ENCODE measurements at regions not wholly inside any gene's neighbourhood (a gene's known extent, or its start where the extent isn't known, plus 50 kb on each side); places are given as distances from the start of the nearest gene placed in this dataset.

- Mint-ChIP-seq H3K27ac (ENCODE audit: unreplicated experiment) (no peak overlapping the region), H3K36me3 (ENCODE audit: insufficient read depth, unreplicated experiment) (no peaks in the 10 kb centered on the region), H3K4me1 (ENCODE audit: low read depth, unreplicated experiment) (no peaks in the 10 kb centered on the region), H3K27me3 (ENCODE audit: unreplicated experiment) (peaks cover 15% of the 10 kb centered on the region), H3K4me3 (ENCODE audit: low read depth, unreplicated experiment) (no peak overlapping the region), H3K9me3 (ENCODE audit: low read depth, unreplicated experiment) (peaks cover 6% of the 10 kb centered on the region)
- CTCF ChIA-PET, result no interaction called here
- BruUV-seq (replicated peaks), result no TSS peak
- DNase-seq, result no peak
- no peak for TF ChIP-seq CTCF (IDR thresholded peaks at IDR 0.05; ENCODE audit: unreplicated experiment)
- intact Hi-C loops (cut with micrococcal nuclease; ENCODE audit: unreplicated experiment), result no loop called here
Observed at GRCh38 chr15:69505956-69506556, 53.4 kb downstream of the RPLP1 start.

GRCh38 chr15:69508659-69509058, 56.0 kb downstream of the RPLP1 start:
- intact Hi-C loops (cut with micrococcal nuclease; ENCODE audit: unreplicated experiment), result no loop called here
- Mint-ChIP-seq H3K4me3 (ENCODE audit: low read depth, unreplicated experiment) (no peak overlapping the region), H3K4me1 (ENCODE audit: low read depth, unreplicated experiment) (no peaks in the 10 kb centered on the region), H3K27ac (ENCODE audit: unreplicated experiment) (no peak overlapping the region), H3K36me3 (ENCODE audit: insufficient read depth, unreplicated experiment) (peaks cover 5% of the 10 kb centered on the region), H3K9me3 (ENCODE audit: low read depth, unreplicated experiment) (peaks cover 6% of the 10 kb centered on the region), H3K27me3 (ENCODE audit: unreplicated experiment) (peaks cover 30% of the 10 kb centered on the region)
- DNase-seq, result no peak
- no peak for TF ChIP-seq CTCF (IDR thresholded peaks at IDR 0.05; ENCODE audit: unreplicated experiment)
- CTCF ChIA-PET, result no interaction called here
- no TSS peak for BruUV-seq (replicated peaks)

DNA sequence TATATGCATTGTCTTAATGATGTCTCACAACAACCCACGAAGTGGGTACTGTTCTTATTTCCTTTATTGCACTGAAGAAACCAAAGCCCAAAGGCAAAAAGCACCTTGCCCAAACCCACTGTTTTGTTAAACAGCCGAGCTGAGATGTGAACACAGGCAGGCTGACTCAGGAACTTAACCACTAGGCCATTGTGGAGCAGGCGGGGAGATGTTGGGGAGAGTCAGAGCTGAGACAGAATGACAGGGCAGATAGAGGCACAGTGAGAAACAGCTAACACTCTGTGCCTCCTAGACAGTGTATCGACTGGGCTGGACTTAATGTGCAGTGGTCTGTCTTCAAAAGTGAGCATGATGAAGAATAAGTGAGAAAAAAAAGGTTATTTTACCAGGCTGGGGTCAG, 56.5 kb downstream of the RPLP1 start:
- DNase-seq, result no peak
- TF ChIP-seq CTCF (IDR thresholded peaks at IDR 0.05; ENCODE audit: unreplicated experiment), result no peak
- CTCF ChIA-PET, result no interaction called here
- H3K4me1 Mint-ChIP-seq (ENCODE audit: low read depth, unreplicated experiment), result no peaks in the 10 kb centered on the region
- H3K27me3 Mint-ChIP-seq (ENCODE audit: unreplicated experiment), result peaks cover 30% of the 10 kb centered on the region
- intact Hi-C loops (cut with micrococcal nuclease; ENCODE audit: unreplicated experiment), result no loop called here
- H3K4me3 Mint-ChIP-seq (ENCODE audit: low read depth, unreplicated experiment), result no peak overlapping the region
- no peak overlapping the region for H3K27ac Mint-ChIP-seq (ENCODE audit: unreplicated experiment)
- BruUV-seq (replicated peaks), result no TSS peak
- peaks cover 6% of the 10 kb centered on the region for H3K9me3 Mint-ChIP-seq (ENCODE audit: low read depth, unreplicated experiment)
- H3K36me3 Mint-ChIP-seq (ENCODE audit: insufficient read depth, unreplicated experiment), result peaks cover 5% of the 10 kb centered on the region

DNA sequence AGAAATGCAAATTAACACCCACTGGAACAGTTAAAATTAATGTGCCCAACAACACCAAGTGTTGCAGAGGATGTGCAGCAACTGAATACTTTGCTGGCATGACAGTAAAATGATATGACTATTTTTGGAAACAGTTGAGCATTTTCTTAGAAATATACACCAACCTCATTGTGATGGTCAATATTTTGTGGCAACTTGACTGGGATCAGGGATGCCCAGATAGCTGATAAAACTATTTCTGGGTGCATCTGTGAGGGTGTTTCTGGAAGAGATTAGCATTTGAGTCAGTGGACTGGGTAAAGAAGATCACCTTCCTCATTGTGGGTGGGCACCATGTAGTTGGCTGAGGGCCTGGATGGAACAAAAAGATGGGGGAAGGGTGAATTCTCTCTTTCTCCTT, 57.9 kb downstream of the RPLP1 start:
- H3K9me3 Mint-ChIP-seq (ENCODE audit: low read depth, unreplicated experiment), result peaks cover 6% of the 10 kb centered on the region
- intact Hi-C loops (cut with micrococcal nuclease; ENCODE audit: unreplicated experiment), result no loop called here
- peaks cover 30% of the 10 kb centered on the region for H3K27me3 Mint-ChIP-seq (ENCODE audit: unreplicated experiment)
- BruUV-seq (replicated peaks), result no TSS peak
- no peak for DNase-seq
- peaks cover 5% of the 10 kb centered on the region for H3K36me3 Mint-ChIP-seq (ENCODE audit: insufficient read depth, unreplicated experiment)
- TF ChIP-seq CTCF (IDR thresholded peaks at IDR 0.05; ENCODE audit: unreplicated experiment), result no peak
- CTCF ChIA-PET, result no interaction called here
- H3K27ac Mint-ChIP-seq (ENCODE audit: unreplicated experiment), result no peak overlapping the region
- no peaks in the 10 kb centered on the region for H3K4me1 Mint-ChIP-seq (ENCODE audit: low read depth, unreplicated experiment)
- no peak overlapping the region for H3K4me3 Mint-ChIP-seq (ENCODE audit: low read depth, unreplicated experiment)

Measured in Calu3 (cell line).